NCI-H2227 treated with DMSO at 0.1 percent for 48 hours (cell line): ENCODE measurements at regions not wholly inside any gene's neighbourhood (a gene's known extent, or its start where the extent isn't known, plus 50 kb on each side); places are given as distances from the start of the nearest gene placed in this dataset.
A peak's percentile ranks its signal among the peaks of the same experiment; 100 is the strongest.

Experiments
- DNase-seq: peaks from one replicate; lab custom pipeline; 2025; lab: John Stamatoyannopoulos, UW

GRCh38 chr16:80081846-80082245, 458.9 kb upstream of the DYNLRB2 start:
- no peak for DNase-seq

- DNase-seq, result no peak
Measured at GRCh38 chr16:80080287-80080851, 460.4 kb upstream of the DYNLRB2 start.

GRCh38 chr16:80079072-80079471, 461.7 kb upstream of the DYNLRB2 start:
- DNase-seq, result no peak

- DNase-seq, result no peak
Measured at GRCh38 chr16:80077696-80078095, 463.1 kb upstream of the DYNLRB2 start.

GRCh38 chr16:80074329-80074728, 466.5 kb upstream of the DYNLRB2 start:
- DNase-seq, result no peak

- no peak for DNase-seq
Measured at GRCh38 chr16:80071964-80072456, 468.8 kb upstream of the DYNLRB2 start.

- peak; percentile 96 for DNase-seq
Measured at GRCh38 chr16:80066805-80067580, 466.5 kb upstream of the MAF start.

GRCh38 chr16:80065541-80065940, 465.0 kb upstream of the MAF start:
- DNase-seq, result no peak

- DNase-seq, result no peak
Measured at GRCh38 chr16:80063713-80064069, 463.2 kb upstream of the MAF start.

- no peak for DNase-seq
Measured at GRCh38 chr16:80063031-80063712, 462.6 kb upstream of the MAF start.

- DNase-seq, result no peak
Measured at GRCh38 chr16:80062361-80063030, 462.0 kb upstream of the MAF start.

- DNase-seq, result no peak
Measured at GRCh38 chr16:80060470-80060869, 459.9 kb upstream of the MAF start.

- DNase-seq, result no peak
Measured at GRCh38 chr16:80059836-80060235, 459.3 kb upstream of the MAF start.

GRCh38 chr16:80058214-80058613, 457.7 kb upstream of the MAF start:
- DNase-seq, result no peak

- no peak for DNase-seq
Measured at GRCh38 chr16:80056324-80056723, 455.8 kb upstream of the MAF start.

- DNase-seq, result no peak
Measured at GRCh38 chr16:80055831-80056230, 455.3 kb upstream of the MAF start.

GRCh38 chr16:80054647-80055046, 454.1 kb upstream of the MAF start:
- no peak for DNase-seq

GRCh38 chr16:80051040-80051439, 450.5 kb upstream of the MAF start:
- no peak for DNase-seq

GRCh38 chr16:80048250-80048649, 447.7 kb upstream of the MAF start:
- no peak for DNase-seq

- no peak for DNase-seq
Measured at GRCh38 chr16:80047842-80048241, 447.3 kb upstream of the MAF start.

GRCh38 chr16:80046848-80047247, 446.3 kb upstream of the MAF start:
- no peak for DNase-seq

GRCh38 chr16:80046261-80046660, 445.7 kb upstream of the MAF start:
- DNase-seq, result no peak

GRCh38 chr16:80045861-80046260, 445.3 kb upstream of the MAF start:
- DNase-seq, result peak; percentile 49
